GM10248 (cell line): ENCODE measurements at regions not wholly inside any gene's neighbourhood (a gene's known extent, or its start where the extent isn't known, plus 50 kb on each side); places are given as distances from the start of the nearest gene placed in this dataset.

ENCODE experiments used
- CTCF ChIA-PET: fragments of 300-600 bp; sonication (Branson Sonifier 250); formaldehyde crosslinking; extraction: SDS; loops from one replicate; lab custom pipeline; 2021; ENCODE audit warnings: antibody characterized with exemption; lab: Yijun Ruan, JAX
- POLR2A ChIA-PET: fragments of 350-650 bp; sonication (Branson Sonifier 250); formaldehyde crosslinking; extraction: SDS; loops from one replicate; lab custom pipeline; 2020; ENCODE audit warnings: antibody characterized with exemption; lab: Yijun Ruan, JAX
- DNase-seq: peaks from one replicate; pipeline ENCODE4 v3.0.0; 2012; ENCODE audit errors: extremely low spot score
- CTCF ChIP-seq: IDR thresholded peaks from 2 replicates; pipeline ENCODE4 v1.5.1; 2012; ENCODE audit warnings: mild to moderate bottlenecking, low read depth; ENCODE audit errors: extremely low read depth, missing control alignments, control extremely low read depth

DNA sequence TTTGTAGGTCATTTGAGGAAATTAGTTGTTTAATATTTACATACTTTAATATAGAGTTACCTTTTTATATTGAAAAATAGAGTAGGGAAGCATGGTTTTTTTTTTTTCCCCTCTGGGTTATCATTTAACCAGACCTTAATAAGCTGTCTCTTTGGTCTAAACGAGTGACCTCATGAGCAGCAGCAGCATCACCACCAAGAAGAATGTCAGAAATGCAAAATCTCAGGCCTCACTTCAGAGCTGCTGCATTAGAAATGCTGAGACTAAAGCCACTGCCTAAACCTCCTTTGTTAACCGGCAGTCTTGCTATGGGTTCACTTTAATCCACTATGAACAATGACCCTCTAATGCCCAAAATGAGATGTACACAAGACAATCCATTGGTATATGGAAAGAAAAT, 733.7 kb upstream of the FAM98A start:
- ChIA-PET POLR2A (no interaction called here), CTCF (interaction anchor here (1.1 kb wide), 1 partner anchor 13 kb away, joined by 4 read pairs; no protein-coding TSS in a partner anchor)
- no peak for DNase-seq
- TF ChIP-seq CTCF, result no peak

GRCh38 chr2:34320056-34320455, 721.0 kb upstream of the FAM98A start:
- POLR2A ChIA-PET, result no interaction called here

DNA sequence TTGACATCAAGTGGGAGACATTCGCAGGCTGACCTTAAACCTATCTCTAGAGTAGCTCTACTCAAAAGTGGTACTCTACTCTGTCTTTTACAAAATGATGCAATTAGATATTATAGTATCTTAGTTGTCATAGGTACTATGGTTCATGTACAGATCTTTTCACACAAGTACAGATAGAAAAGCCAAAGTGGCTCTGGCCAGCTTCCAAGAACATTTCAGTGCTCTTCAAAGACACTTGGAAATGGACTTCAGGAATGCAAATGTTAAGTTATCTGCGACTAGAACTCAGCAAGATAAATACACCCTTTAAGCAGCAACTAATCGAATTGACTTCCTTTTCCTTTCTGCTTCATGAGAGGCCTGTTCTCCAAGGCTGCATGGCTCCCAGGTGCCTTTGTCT, 718.7 kb upstream of the FAM98A start:
- CTCF ChIA-PET, result interaction anchor here (1.0 to 1.2 kb wide), 2 partner anchors 12 to 20 kb away, joined by 3 to 5 read pairs; no protein-coding TSS in a partner anchor
- POLR2A ChIA-PET, result no interaction called here
- DNase-seq, result no peak
- no peak for TF ChIP-seq CTCF

More at GRCh38 chr2:34320056-34320455, 721.0 kb upstream of the FAM98A start:
- no peak for DNase-seq
- no peak for TF ChIP-seq CTCF
- CTCF ChIA-PET, result interaction anchor here (1.3 kb wide), 1 partner anchor 13 kb away, joined by 4 read pairs; no protein-coding TSS in a partner anchor

GRCh38 chr2:34316788-34317187, 717.7 kb upstream of the FAM98A start:
- POLR2A ChIA-PET, result no interaction called here
- DNase-seq, result no peak
- CTCF ChIA-PET, result interaction anchor here (1.2 kb wide), 1 partner anchor 21 kb away, joined by 5 read pairs; no protein-coding TSS in a partner anchor
- TF ChIP-seq CTCF, result no peak

DNA sequence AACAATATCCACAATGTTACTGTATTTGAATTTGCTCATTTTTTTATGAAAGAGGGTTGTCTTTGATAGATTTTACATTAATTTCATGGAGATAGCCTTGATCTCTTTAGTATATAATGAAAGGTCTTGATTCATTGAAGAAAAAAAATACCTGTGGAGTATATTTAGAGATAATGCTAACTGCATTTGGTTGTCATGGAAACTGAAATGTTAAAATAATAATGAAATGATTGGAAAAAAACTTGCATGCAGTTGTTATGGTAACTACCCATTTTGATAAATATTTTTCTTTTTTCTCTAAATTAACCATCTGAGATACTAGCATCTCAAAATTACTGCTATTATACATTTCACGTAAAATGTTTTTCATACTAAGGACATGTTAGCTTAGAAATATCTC, 712.7 kb upstream of the FAM98A start:
- POLR2A ChIA-PET, result no interaction called here
- CTCF ChIA-PET, result no interaction called here

DNA sequence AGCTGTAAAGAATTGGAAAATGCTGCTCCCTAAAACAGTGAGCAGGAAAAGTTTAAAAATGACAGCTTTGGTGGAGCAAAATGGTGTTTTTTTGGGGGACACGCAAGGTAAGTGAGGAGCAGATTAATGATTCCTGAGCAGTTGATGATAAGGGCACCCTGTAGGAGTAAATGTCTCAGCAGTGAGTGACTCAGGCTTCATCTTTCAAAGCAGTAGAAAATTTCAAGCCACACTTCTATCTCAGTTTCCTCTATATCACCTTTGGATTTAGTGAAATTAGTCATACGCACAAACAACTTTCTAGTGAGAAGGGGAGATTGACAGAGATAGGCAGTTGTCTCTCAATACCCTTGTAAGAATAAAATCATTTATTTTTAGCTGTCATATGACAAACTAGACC, 709.0 kb upstream of the FAM98A start:
- DNase-seq, result no peak
- TF ChIP-seq CTCF, result no peak
- POLR2A ChIA-PET, result no interaction called here
- CTCF ChIA-PET, result no interaction called here

More for the DNA sequence above, 712.7 kb upstream of the FAM98A start:
- DNase-seq, result no peak
- no peak for TF ChIP-seq CTCF
